ENCODE measurements at regions not wholly inside any gene's neighbourhood (a gene's known extent, or its start where the extent isn't known, plus 50 kb on each side); places are given as distances from the start of the nearest gene placed in this dataset.
A peak's percentile ranks its signal among the peaks of the same experiment; 100 is the strongest.

DNA sequence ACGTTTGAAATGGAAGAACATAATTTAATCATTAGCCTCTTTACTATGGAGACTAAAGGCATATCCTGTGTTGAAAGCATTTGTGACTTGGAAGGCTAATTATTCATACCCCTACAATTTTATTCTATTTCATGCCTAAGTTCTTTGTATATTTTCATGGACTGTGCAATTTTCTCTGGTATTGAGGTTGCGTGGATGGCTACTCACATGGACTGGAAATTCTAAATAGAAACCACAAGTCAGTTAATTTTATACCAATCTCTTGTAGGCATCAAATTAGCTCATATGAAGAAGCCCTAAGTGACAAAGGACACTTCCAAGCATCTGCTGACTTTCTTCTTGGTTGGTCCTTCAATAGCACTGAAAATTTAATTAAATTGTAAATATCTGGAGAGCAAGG, 1353.5 kb downstream of the ROBO1 start:
- no peak overlapping the region for H3K4me3 ChIP-seq (replicated peaks; ENCODE audit: low read depth, low read length)
- no peak for DNase-seq (ENCODE audit: extremely low read depth, low read depth)
- TF ChIP-seq, protein P1, sequence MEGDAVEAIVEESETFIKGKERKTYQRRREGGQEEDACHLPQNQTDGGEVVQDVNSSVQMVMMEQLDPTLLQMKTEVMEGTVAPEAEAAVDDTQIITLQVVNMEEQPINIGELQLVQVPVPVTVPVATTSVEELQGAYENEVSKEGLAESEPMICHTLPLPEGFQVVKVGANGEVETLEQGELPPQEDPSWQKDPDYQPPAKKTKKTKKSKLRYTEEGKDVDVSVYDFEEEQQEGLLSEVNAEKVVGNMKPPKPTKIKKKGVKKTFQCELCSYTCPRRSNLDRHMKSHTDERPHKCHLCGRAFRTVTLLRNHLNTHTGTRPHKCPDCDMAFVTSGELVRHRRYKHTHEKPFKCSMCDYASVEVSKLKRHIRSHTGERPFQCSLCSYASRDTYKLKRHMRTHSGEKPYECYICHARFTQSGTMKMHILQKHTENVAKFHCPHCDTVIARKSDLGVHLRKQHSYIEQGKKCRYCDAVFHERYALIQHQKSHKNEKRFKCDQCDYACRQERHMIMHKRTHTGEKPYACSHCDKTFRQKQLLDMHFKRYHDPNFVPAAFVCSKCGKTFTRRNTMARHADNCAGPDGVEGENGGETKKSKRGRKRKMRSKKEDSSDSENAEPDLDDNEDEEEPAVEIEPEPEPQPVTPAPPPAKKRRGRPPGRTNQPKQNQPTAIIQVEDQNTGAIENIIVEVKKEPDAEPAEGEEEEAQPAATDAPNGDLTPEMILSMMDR (IDR thresholded peaks at IDR 0.05; ENCODE audit: low read depth, low read length, missing control alignments), result no peak

DNA sequence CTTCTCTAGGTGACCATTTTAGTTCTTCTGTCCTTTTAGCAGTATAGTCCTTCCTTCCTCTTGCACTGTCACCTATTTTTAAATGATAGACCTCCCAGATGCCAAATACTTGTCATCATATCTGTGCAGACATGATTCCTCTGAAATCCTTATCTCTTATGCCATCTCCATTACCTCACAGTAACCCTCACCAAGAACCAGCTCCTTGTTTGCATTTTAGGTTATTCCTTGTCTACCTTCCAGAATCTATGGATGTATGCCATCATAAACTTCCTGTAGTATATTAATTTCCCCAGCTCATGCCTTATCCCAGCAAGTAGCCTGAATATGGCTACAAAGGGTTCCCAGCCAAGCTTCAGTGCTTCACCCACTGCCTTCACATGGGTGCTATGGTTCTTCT, 1347.2 kb downstream of the ROBO1 start:
- DNase-seq (ENCODE audit: extremely low read depth, low read depth), result no peak
- TF ChIP-seq, protein P1 (IDR thresholded peaks at IDR 0.05; ENCODE audit: low read depth, low read length, missing control alignments), result no peak
- H3K4me3 ChIP-seq (replicated peaks; ENCODE audit: low read depth, low read length), result no peak overlapping the region

DNA sequence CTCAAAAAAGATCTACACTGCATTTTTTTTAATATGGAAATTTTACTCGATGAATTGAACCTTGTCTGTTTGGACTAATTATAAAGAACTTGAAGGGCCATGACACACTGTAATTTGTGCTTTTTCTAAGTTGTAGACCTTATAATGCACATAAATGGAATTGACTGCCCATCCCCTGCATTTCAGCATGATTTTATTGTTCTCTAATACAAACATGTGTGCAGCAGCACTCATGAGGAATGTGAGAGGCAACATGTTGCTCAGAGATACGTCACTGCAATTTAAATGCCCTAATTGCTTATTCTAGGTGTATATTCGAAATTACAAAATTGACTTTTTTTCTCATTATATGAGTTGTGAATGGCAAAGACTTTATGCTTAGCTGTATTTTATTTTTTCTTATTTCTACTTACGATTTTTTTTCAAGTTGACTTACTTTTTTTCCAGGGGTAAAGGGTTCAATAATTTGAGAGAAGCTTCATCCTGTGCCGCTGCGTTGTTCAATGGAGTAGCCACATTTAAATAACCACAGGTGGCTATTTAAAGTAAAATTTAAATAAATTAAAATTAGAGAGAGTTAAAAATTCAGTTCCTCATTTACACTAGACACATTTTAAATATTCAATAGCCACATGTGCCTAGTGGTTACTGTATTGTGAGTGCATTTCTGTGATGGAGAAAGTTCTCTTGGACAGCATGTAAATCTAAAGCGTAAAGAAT, 1346.4 kb downstream of the ROBO1 start:
- DNase-seq (ENCODE audit: extremely low read depth, low read depth), result no peak
- H3K4me3 ChIP-seq (replicated peaks; ENCODE audit: low read depth, low read length), result no peak overlapping the region
- TF ChIP-seq, protein P1 (IDR thresholded peaks at IDR 0.05; ENCODE audit: low read depth, low read length, missing control alignments), result no peak

GRCh38 chr3:78424656-78425055, 1343.1 kb downstream of the ROBO1 start:
- DNase-seq (ENCODE audit: extremely low read depth, low read depth), result no peak
- H3K4me3 ChIP-seq (replicated peaks; ENCODE audit: low read depth, low read length), result no peak overlapping the region
- TF ChIP-seq, protein P1 (IDR thresholded peaks at IDR 0.05; ENCODE audit: low read depth, low read length, missing control alignments), result no peak

DNA sequence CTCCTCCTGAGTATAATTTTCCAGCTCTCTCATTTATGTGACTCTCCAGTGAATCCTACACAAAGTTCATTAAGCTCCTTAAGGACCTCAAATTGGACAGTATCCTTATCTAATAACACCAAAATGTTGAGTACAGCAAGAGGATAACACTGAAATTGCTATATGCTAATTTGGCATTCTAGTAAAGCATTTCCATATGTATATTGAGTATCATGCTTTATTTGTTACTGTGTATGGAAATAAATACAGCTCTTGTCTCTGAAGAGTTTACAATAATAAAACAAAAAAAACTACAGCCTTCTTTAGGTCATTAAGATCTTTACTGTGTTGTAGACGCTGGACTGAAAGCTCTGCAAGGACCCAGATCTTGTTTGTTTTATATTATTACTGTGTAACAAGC, 1341.3 kb downstream of the ROBO1 start:
- no peak overlapping the region for H3K4me3 ChIP-seq (replicated peaks; ENCODE audit: low read depth, low read length)

DNA sequence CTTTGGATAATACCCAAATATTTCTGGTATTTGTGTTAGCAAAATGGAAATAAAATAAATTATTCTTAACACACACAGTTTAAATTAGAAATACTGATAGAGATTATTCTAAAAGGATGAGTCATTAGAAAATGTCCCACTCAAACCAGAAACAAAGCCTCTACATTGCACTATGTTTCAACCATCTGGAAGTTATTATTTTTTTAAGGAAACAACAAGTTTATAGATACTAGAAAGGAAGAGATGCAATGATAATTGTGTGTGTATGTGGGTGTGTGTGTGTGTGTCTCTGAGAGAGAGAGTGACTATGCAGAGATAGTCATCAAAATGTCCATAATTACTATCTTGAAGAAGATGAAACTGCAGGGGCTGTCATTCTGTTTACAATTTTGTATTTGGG, 1340.5 kb downstream of the ROBO1 start:
- peak; percentile 77 for DNase-seq (ENCODE audit: extremely low read depth, low read depth)
- TF ChIP-seq, protein P1 (IDR thresholded peaks at IDR 0.05; ENCODE audit: low read depth, low read length, missing control alignments), result no peak
- H3K4me3 ChIP-seq (replicated peaks; ENCODE audit: low read depth, low read length), result no peak overlapping the region

More for the DNA sequence above, 1341.3 kb downstream of the ROBO1 start:
- DNase-seq (ENCODE audit: extremely low read depth, low read depth), result no peak
- TF ChIP-seq, protein P1 (IDR thresholded peaks at IDR 0.05; ENCODE audit: low read depth, low read length, missing control alignments), result no peak

DNA sequence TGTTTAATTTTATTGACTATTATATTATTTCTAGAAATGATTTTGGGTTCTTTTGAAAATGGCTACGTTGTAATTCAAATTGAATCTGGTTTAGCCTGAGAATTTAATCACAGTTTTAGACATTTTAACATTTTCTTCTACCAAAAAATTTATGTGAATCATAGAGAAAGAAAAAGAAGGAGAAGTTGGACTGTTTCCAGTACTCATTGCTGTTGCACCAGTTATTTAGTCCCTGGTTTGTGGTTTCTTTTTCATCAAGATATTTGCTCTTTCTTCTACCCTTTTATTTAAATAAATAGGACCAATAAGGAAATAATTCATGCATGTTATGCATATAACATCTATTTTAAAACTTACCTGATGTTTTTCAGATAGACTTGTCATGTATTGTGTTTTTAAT, 1337.1 kb downstream of the ROBO1 start:
- DNase-seq (ENCODE audit: extremely low read depth, low read depth), result no peak
- TF ChIP-seq, protein P1 (IDR thresholded peaks at IDR 0.05; ENCODE audit: low read depth, low read length, missing control alignments), result no peak
- no peak overlapping the region for H3K4me3 ChIP-seq (replicated peaks; ENCODE audit: low read depth, low read length)
